ENCODE measurements at regions not wholly inside any gene's neighbourhood (a gene's known extent, or its start where the extent isn't known, plus 50 kb on each side); places are given as distances from the start of the nearest gene placed in this dataset.

GRCh38 chr5:12566441-12566840, 662.2 kb upstream of the CTNND2 start:
- Histone ChIP-seq H2AFZ (ENCODE audit: low read depth, low read length, poor library complexity, severe bottlenecking) (no peak overlapping the region), H3K4me3 (replicated peaks in 1 of 2; ENCODE audit: low read depth in 1 of 2, low read length in 2 of 2) (no peak overlapping the region), H3K4me2 (ENCODE audit: low read length) (no peak overlapping the region), H3K36me3 (ENCODE audit: control insufficient read depth in 1 of 2, insufficient read depth in 2 of 2, low read length in 2 of 2) (no peaks in the 10 kb centered on the region), H3K9me2 (ENCODE audit: insufficient read depth) (no peaks in the 10 kb centered on the region), H3K9ac (ENCODE audit: low read length) (no peak overlapping the region), H3K27ac (ENCODE audit: low read depth, low read length) (no peak overlapping the region), H3K4me1 (ENCODE audit: control insufficient read depth in 1 of 2, insufficient read depth in 2 of 2, low read length in 2 of 2) (no peaks in the 10 kb centered on the region), H3K79me2 (ENCODE audit: insufficient read depth, low read length) (no peaks in the 10 kb centered on the region), H3K27me3 (ENCODE audit: insufficient read depth, low read length) (no peaks in the 10 kb centered on the region), H4K20me1 (ENCODE audit: insufficient read depth) (no peaks in the 10 kb centered on the region), H3K9me3 (ENCODE audit: control insufficient read depth in 1 of 2, insufficient read depth in 1 of 2, low read depth in 1 of 2, low read length in 2 of 2) (peaks cover 17 to 23% of the 10 kb centered on the region in 2 experiments; a peak in 3 of 4 replicates)
- POLR2A ChIA-PET = no interaction called here
- TF ChIP-seq, protein P1, sequence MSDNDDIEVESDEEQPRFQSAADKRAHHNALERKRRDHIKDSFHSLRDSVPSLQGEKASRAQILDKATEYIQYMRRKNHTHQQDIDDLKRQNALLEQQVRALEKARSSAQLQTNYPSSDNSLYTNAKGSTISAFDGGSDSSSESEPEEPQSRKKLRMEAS (IDR thresholded peaks at IDR 0.05) = no peak
- TF ChIP-seq ZFX (IDR thresholded peaks at IDR 0.05) (no peak), POLR2AphosphoS5 (IDR thresholded peaks at IDR 0.05; ENCODE audit: low read depth, low read length) (no peak), POLR2A (IDR thresholded peaks at IDR 0.05; ENCODE audit: borderline replicate concordance, extremely low read depth, insufficient read depth, insufficient read length) (no peak), ZBTB33 (IDR thresholded peaks at IDR 0.05; ENCODE audit: extremely low read depth, insufficient replicate concordance, low read length) (no peak), EZH2phosphoT487 (IDR thresholded peaks at IDR 0.05; ENCODE audit: borderline replicate concordance) (no peak), YY1 (IDR thresholded peaks at IDR 0.05; ENCODE audit: extremely low read depth, insufficient replicate concordance, low read depth, low read length) (no peak), ELF1 (IDR thresholded peaks at IDR 0.05; ENCODE audit: borderline replicate concordance, low read depth) (no peak)
- intact Hi-C loops (cut with micrococcal nuclease) = no loop called here
- ATAC-seq = no peak
- CTCF ChIA-PET = interaction anchor here (0.5 kb wide), 1 partner anchor 1703 kb away, joined by 3 read pairs; no protein-coding TSS in a partner anchor
- no TSS peak for BruUV-seq (replicated peaks)
- DNase-seq (ENCODE audit: low read depth, low spot score) = no peak
- RAD21 ChIA-PET (ENCODE audit: low non-redundant PET in 1 of 2, low total read pairs in 2 of 2, uncharacterized antibody in 2 of 2, unreplicated experiment in 2 of 2) = no interaction called here

- no peak overlapping the region for H3K4me3 ChIP-seq (replicated peaks in 1 of 2; ENCODE audit: low read depth in 1 of 2, low read length in 2 of 2)
- H3K79me2 ChIP-seq (ENCODE audit: insufficient read depth, low read length) = no peaks in the 10 kb centered on the region
- H3K27ac ChIP-seq (ENCODE audit: low read depth, low read length) = no peak overlapping the region
- no peaks in the 10 kb centered on the region for H3K36me3 ChIP-seq (ENCODE audit: control insufficient read depth in 1 of 2, insufficient read depth in 2 of 2, low read length in 2 of 2)
- CTCF ChIA-PET = no interaction called here
- H3K4me2 ChIP-seq (ENCODE audit: low read length) = no peak overlapping the region
- POLR2A ChIA-PET = no interaction called here
- no peak overlapping the region for H3K9ac ChIP-seq (ENCODE audit: low read length)
- ATAC-seq (no peak), DNase-seq (ENCODE audit: low read depth, low spot score) (no peak)
- H3K27me3 ChIP-seq (ENCODE audit: insufficient read depth, low read length) = no peaks in the 10 kb centered on the region
- BruUV-seq (replicated peaks) = no TSS peak
- intact Hi-C loops (cut with micrococcal nuclease) = no loop called here
- H3K9me2 ChIP-seq (ENCODE audit: insufficient read depth) = no peaks in the 10 kb centered on the region
- peaks cover 5 to 19% of the 10 kb centered on the region in 2 experiments; a peak in 3 of 4 replicates for H3K9me3 ChIP-seq (ENCODE audit: control insufficient read depth in 1 of 2, insufficient read depth in 1 of 2, low read depth in 1 of 2, low read length in 2 of 2)
- RAD21 ChIA-PET (ENCODE audit: low non-redundant PET in 1 of 2, low total read pairs in 2 of 2, uncharacterized antibody in 2 of 2, unreplicated experiment in 2 of 2) = no interaction called here
- no peaks in the 10 kb centered on the region for H3K4me1 ChIP-seq (ENCODE audit: control insufficient read depth in 1 of 2, insufficient read depth in 2 of 2, low read length in 2 of 2)
- no peaks in the 10 kb centered on the region for H4K20me1 ChIP-seq (ENCODE audit: insufficient read depth)
- no peak overlapping the region for H2AFZ ChIP-seq (ENCODE audit: low read depth, low read length, poor library complexity, severe bottlenecking)
- TF ChIP-seq TCF7L2 (IDR thresholded peaks at IDR 0.05; ENCODE audit: borderline replicate concordance, extremely low read depth, insufficient read depth, insufficient read length) (no peak), CTCF (IDR thresholded peaks at IDR 0.05 in 2 of 3, conservative IDR thresholded peaks at IDR 0.05 in 1 of 3; ENCODE audit: borderline replicate concordance in 1 of 3, insufficient read depth in 1 of 3, low read depth in 2 of 3, low read length in 2 of 3) (no peak), EZH2phosphoT487 (IDR thresholded peaks at IDR 0.05; ENCODE audit: borderline replicate concordance) (no peak), ZFX (IDR thresholded peaks at IDR 0.05) (no peak), YY1 (IDR thresholded peaks at IDR 0.05; ENCODE audit: extremely low read depth, insufficient replicate concordance, low read depth, low read length) (no peak), JUND (IDR thresholded peaks at IDR 0.05) (no peak), CEBPB (IDR thresholded peaks at IDR 0.05; ENCODE audit: low read depth) (no peak), SIN3A (IDR thresholded peaks at IDR 0.05; ENCODE audit: low read depth) (no peak), EGR1 (IDR thresholded peaks at IDR 0.05; ENCODE audit: low read depth) (no peak), POLR2AphosphoS5 (IDR thresholded peaks at IDR 0.05; ENCODE audit: low read depth, low read length) (no peak), ELF1 (IDR thresholded peaks at IDR 0.05; ENCODE audit: borderline replicate concordance, low read depth) (no peak), RAD21 (IDR thresholded peaks at IDR 0.05; ENCODE audit: low read depth) (no peak), ZNF274 (IDR thresholded peaks at IDR 0.05; ENCODE audit: low read depth, low read length) (no peak)
- TF ChIP-seq, protein P1 (IDR thresholded peaks at IDR 0.05) = no peak
Observed at GRCh38 chr5:12557012-12557411, 652.8 kb upstream of the CTNND2 start.

Measured in HCT116 (cell line).